Colonic mucosa (tissue), 4 donors: ENCODE measurements at regions not wholly inside any gene's neighbourhood (a gene's known extent, or its start where the extent isn't known, plus 50 kb on each side); places are given as distances from the start of the nearest gene placed in this dataset.
"Not testable (repeated sequence)": the region's sequence is repeated elsewhere in the genome, so short reads cannot be mapped to it uniquely, and the experiment has no call there.

ENCODE experiments used
- DNase-seq: peaks from one replicate; pipeline ENCODE4 v3.0.0-alpha.2; 2020
- H3K27ac ChIP-seq: fragments of 200-600 bp; one replicate; pipeline ENCODE4 v1.8.0; 2021
- H3K27me3 ChIP-seq: fragments of 200-600 bp; one replicate; pipeline ENCODE4 v1.8.0; 2021
- H3K36me3 ChIP-seq: fragments of 200-600 bp; one replicate; pipeline ENCODE4 v1.8.0; 2021
- H3K4me1 ChIP-seq: fragments of 200-600 bp; one replicate; pipeline ENCODE4 v1.8.0; 2021; ENCODE audit warnings: mild to moderate bottlenecking
- H3K4me3 ChIP-seq: fragments of 200-600 bp; one replicate; pipeline ENCODE4 v1.8.0; 2021
- H3K9ac ChIP-seq, 2 donors: one replicate each; pipeline ENCODE4 v1.7.0; 2013; ENCODE audit warnings: control low read depth in 2 of 2, low read depth in 2 of 2, low read length in 2 of 2
- H3K9me3 ChIP-seq: fragments of 200-600 bp; one replicate; pipeline ENCODE4 v1.8.0; 2021
- CTCF ChIP-seq: fragments of 200-600 bp; IDR thresholded peaks from one replicate; pipeline ENCODE4 v1.8.0; 2022; ENCODE audit warnings: antibody characterized with exemption, mild to moderate bottlenecking
- intact Hi-C: fragments of 100-400 bp; cut with DNase I; formaldehyde crosslinking; loops from one replicate; pipeline ENCODE4 v1.14.1; 2022
- donor health status: healthy.
- donor health status: DM: no; HTN: no; CAD: no.
- donor health status: DM: no; HTN: no; CAD: no.

GRCh38 chr6:67792996-67793395 is 842.1 kb upstream of the ADGRB3 start:
- Histone ChIP-seq H3K4me3 (no peak overlapping the region), H3K9me3 (no peaks in the 10 kb centered on the region), H3K27ac (no peak overlapping the region), H3K27me3 (no peaks in the 10 kb centered on the region), H3K9ac (no peak overlapping the region), H3K36me3 (no peaks in the 10 kb centered on the region), H3K4me1 (no peaks in the 10 kb centered on the region)
- TF ChIP-seq CTCF, result no peak
- DNase-seq, result no peak
- intact Hi-C loops, result no loop called here

- Histone ChIP-seq H3K4me3 (no peak overlapping the region), H3K36me3 (no peaks in the 10 kb centered on the region), H3K4me1 (no peaks in the 10 kb centered on the region), H3K9me3 (no peaks in the 10 kb centered on the region), H3K27ac (no peak overlapping the region), H3K27me3 (no peaks in the 10 kb centered on the region), H3K9ac (no peak overlapping the region)
- intact Hi-C loops, result no loop called here
- TF ChIP-seq CTCF, result no peak
- no peak for DNase-seq
Measured at GRCh38 chr6:67790569-67790968, 844.5 kb upstream of the ADGRB3 start.

- H3K27ac ChIP-seq, H3K36me3 ChIP-seq, H3K4me1 ChIP-seq, DNase-seq, intact Hi-C loops, H3K9me3 ChIP-seq, H3K27me3 ChIP-seq, H3K4me3 ChIP-seq, H3K9ac ChIP-seq: not testable (repeated sequence)
Measured at GRCh38 chr6:67787119-67787518, 848.0 kb upstream of the ADGRB3 start.

GRCh38 chr6:67779876-67780275 is 855.2 kb upstream of the ADGRB3 start:
- DNase-seq, result no peak
- Histone ChIP-seq H3K9me3 (no peaks in the 10 kb centered on the region), H3K36me3 (no peaks in the 10 kb centered on the region), H3K27ac (no peak overlapping the region), H3K4me3 (no peak overlapping the region), H3K9ac (no peak overlapping the region), H3K4me1 (no peaks in the 10 kb centered on the region), H3K27me3 (no peaks in the 10 kb centered on the region)
- TF ChIP-seq CTCF, result no peak
- intact Hi-C loops, result no loop called here

GRCh38 chr6:67775333-67775732 is 859.7 kb upstream of the ADGRB3 start:
- intact Hi-C loops, result no loop called here
- DNase-seq, result no peak
- no peaks in the 10 kb centered on the region for H3K9me3 ChIP-seq
- no peak overlapping the region for H3K27ac ChIP-seq
- no peaks in the 10 kb centered on the region for H3K4me1 ChIP-seq
- no peak overlapping the region for H3K9ac ChIP-seq
- no peaks in the 10 kb centered on the region for H3K27me3 ChIP-seq
- TF ChIP-seq CTCF, result no peak
- H3K36me3 ChIP-seq, result no peaks in the 10 kb centered on the region
- no peak overlapping the region for H3K4me3 ChIP-seq

- no peak for TF ChIP-seq CTCF
- Histone ChIP-seq H3K27ac (no peak overlapping the region), H3K36me3 (no peaks in the 10 kb centered on the region), H3K4me3 (no peak overlapping the region), H3K4me1 (no peaks in the 10 kb centered on the region), H3K9ac (no peak overlapping the region), H3K9me3 (no peaks in the 10 kb centered on the region), H3K27me3 (no peaks in the 10 kb centered on the region)
- intact Hi-C loops, result no loop called here
- DNase-seq, result no peak
Measured at GRCh38 chr6:67768972-67769371, 866.1 kb upstream of the ADGRB3 start.

GRCh38 chr6:67767046-67767822 is 867.8 kb upstream of the ADGRB3 start:
- H3K9me3 ChIP-seq, H3K36me3 ChIP-seq, H3K4me1 ChIP-seq, H3K4me3 ChIP-seq, H3K27me3 ChIP-seq, intact Hi-C loops, DNase-seq, H3K27ac ChIP-seq, H3K9ac ChIP-seq: not testable (repeated sequence)
